GM12864 (cell line): ENCODE measurements at regions not wholly inside any gene's neighbourhood (a gene's known extent, or its start where the extent isn't known, plus 50 kb on each side); places are given as distances from the start of the nearest gene placed in this dataset.

Experiments
- DNase-seq: peaks from one replicate; pipeline ENCODE4 v3.0.0-alpha.2; 2011; ENCODE audit warnings: low read depth
- H3K4me3 ChIP-seq: 2 replicates; pipeline ENCODE4 v1.5.1; 2011; ENCODE audit warnings: mild to moderate bottlenecking, low read depth, low read length, control low read depth
- TF ChIP-seq, protein P1 (sequence below): IDR thresholded peaks from 2 replicates; pipeline ENCODE4 v1.5.1; 2011; ENCODE audit warnings: low read depth, mild to moderate bottlenecking, moderate library complexity, low read length, control low read depth, inconsistent platforms; ENCODE audit errors: missing control alignments

DNA sequence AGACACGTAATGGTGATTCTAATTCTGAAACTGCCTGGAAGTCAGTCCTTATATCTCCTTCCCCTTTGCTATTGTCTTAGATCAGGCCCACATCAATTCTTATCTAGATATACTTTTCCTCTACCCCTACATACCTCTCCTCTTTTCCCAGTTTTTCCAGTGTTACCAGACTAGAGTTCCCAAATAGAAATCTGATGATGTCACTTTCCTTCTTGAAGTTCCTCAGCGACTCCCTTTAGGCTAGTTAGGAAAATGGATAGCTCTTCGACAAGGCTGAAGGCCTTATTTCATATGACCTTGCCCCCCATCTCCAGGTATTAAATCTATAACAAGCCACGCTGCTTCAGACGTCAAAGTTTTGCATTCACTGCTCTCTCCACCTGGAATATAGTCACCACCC is 201.1 kb upstream of the ATP2B1 start:
- no peak for DNase-seq
- TF ChIP-seq, protein P1, sequence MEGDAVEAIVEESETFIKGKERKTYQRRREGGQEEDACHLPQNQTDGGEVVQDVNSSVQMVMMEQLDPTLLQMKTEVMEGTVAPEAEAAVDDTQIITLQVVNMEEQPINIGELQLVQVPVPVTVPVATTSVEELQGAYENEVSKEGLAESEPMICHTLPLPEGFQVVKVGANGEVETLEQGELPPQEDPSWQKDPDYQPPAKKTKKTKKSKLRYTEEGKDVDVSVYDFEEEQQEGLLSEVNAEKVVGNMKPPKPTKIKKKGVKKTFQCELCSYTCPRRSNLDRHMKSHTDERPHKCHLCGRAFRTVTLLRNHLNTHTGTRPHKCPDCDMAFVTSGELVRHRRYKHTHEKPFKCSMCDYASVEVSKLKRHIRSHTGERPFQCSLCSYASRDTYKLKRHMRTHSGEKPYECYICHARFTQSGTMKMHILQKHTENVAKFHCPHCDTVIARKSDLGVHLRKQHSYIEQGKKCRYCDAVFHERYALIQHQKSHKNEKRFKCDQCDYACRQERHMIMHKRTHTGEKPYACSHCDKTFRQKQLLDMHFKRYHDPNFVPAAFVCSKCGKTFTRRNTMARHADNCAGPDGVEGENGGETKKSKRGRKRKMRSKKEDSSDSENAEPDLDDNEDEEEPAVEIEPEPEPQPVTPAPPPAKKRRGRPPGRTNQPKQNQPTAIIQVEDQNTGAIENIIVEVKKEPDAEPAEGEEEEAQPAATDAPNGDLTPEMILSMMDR: no peak
- no peak overlapping the region for H3K4me3 ChIP-seq

DNA sequence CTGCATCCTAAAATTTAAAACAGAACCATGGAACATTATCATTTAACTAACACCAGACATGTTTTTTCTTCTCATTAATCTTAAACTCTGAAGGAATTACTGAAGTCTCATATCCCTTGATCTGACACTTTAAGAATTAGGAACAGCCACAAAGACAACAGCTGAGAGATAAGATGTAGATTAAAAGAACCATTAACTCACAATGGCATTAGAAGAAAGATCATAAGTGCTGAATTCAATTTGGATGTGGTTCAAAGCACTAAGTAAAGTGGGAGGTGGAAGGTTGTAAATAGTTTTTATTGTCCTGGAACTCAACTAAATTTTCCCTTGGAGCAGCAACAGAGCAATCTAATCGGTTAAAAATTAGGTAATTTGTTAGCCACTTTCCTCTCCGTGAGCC is 199.0 kb upstream of the ATP2B1 start:
- TF ChIP-seq, protein P1: no peak
- DNase-seq: no peak

DNA sequence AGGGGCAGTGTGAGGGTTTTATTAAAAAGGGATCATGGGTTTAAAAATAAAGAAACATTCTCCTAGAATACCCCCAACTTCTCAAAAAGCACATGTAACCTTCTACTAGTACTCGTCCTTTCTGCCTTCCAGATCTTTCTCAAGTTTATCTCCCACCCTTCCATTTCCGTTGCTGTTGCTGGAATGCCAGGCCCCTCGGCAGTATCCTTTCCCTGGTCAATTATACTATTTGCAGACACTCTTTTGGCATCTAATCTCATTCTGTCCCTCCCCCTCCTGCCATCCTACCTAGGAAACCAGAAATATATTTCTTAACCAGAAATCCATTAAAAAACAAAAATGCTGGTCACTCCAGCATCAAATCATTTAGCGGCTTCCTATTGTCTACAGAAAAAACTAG is 198.2 kb upstream of the ATP2B1 start:
- DNase-seq: no peak

More for the DNA sequence above, 199.0 kb upstream of the ATP2B1 start:
- no peak overlapping the region for H3K4me3 ChIP-seq

DNA sequence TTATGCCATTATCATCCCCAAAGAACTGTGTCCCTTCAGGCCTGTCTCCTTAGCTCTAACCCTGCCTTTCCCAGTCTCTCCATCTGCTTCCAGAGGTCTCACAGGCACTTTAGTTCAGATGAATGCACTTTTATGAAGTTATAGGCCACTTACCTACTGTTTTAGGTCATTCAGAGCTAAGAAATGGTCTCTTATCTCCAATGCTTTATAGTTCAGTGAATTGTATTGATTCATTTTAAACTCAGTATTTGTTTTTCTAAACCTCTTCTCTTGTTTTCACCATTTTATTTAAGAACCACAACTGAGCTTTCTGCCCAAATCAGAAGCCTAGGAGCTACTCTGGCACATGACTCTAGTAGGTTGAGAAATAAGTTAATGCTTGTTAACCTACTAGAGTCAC is 197.5 kb upstream of the ATP2B1 start:
- no peak overlapping the region for H3K4me3 ChIP-seq
- TF ChIP-seq, protein P1: no peak
- DNase-seq: no peak

More for the DNA sequence above, 198.2 kb upstream of the ATP2B1 start:
- H3K4me3 ChIP-seq: no peak overlapping the region
- TF ChIP-seq, protein P1: no peak

DNA sequence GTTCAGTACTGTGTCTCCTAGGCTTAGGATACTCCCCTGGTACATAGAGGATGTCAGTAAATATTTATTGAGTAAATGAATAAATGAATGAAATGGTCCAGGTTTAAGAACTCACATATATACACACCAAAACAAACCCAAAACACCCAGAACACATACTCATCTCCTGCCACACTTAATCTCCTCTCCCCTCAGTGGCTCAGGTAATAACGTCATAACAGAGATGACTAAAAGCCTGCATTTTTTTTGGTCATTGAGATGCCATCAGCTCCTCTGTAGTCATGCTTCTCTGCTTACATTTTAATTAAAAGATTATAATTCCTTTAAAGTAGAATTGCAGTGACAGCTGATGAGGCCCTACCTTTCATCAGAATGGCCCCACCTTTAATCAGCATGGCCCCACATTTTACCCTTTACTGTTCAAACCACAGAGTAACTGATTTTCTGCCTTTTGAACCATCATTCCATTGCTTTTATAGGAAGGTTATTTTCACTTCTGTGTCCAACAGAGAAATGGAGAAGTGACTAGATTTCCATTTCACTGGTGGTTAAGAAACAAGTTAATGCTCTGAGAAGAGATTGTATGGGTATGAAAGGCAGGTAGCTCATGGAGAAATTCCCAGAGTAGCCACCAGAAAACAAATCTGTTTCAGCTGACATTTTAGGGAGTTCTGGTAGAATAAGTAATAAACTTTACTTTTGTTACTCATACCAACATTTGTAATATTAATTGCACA is 193.4 kb upstream of the ATP2B1 start:
- TF ChIP-seq, protein P1: no peak
- DNase-seq: no peak

DNA sequence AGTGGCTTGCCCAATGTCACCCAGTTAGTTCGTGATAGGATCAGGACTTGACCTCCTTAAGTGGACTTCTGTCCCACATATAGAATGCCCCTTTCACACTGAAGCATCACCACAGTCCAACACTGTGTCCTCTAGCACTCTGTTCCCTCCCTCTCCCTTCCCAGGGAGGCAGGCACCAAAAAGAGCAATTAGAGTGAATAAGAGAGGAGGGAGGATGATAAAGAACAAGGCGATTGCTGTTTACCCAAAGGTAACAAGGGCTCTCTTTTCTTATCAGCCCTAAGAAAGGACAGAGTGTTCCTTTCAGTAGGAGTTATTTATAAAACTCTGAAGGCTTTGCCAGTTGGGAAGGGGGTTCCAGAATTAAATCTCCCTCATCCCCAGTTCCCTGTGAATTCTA is 192.7 kb upstream of the ATP2B1 start:
- DNase-seq: no peak
- H3K4me3 ChIP-seq: no peak overlapping the region
- TF ChIP-seq, protein P1: no peak

More for the DNA sequence above, 193.4 kb upstream of the ATP2B1 start:
- no peak overlapping the region for H3K4me3 ChIP-seq

DNA sequence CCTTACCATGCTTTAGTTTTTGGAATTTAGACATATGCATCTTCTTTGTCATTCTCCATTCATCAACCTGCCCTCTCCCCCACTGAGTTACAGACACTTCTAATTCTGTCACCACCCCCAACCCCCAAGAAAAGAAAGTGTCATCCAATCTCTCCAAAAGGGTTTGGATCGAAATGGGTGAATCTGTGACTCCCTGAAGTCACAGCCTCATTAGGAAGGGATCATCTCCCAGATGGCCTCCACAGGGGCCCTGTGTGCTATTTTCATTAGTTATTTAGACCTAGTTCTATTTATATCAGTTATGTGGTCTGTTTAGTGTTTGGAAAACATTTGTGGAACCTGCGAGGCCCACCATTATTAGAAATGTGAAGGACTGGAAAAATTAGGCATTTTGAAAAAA is 191.0 kb upstream of the ATP2B1 start:
- H3K4me3 ChIP-seq: no peak overlapping the region
- TF ChIP-seq, protein P1: no peak
- no peak for DNase-seq
